Sigmoid colon (tissue), 4 donors: ENCODE measurements at regions not wholly inside any gene's neighbourhood (a gene's known extent, or its start where the extent isn't known, plus 50 kb on each side); places are given as distances from the start of the nearest gene placed in this dataset.
"Not testable (repeated sequence)": the region's sequence is repeated elsewhere in the genome, so short reads cannot be mapped to it uniquely, and the experiment has no call there.

ENCODE experiments used
- CTCF ChIP-seq, 4 experiments: fragments of 450-650 bp in 3 of 4; fragments of 200-600 bp in 1 of 4; IDR thresholded peaks; one replicate each; pipeline ENCODE4 v1.5.1; 2016 to 2019; ENCODE audit warnings: antibody characterized with exemption in 4 of 4, mild to moderate bottlenecking in 3 of 4, moderate library complexity in 2 of 4
- EP300 ChIP-seq, 4 donors: sonication (generic); formaldehyde crosslinking; IDR thresholded peaks; one replicate each; pipeline ENCODE4 v1.6.1; 2017; ENCODE audit warnings: antibody characterized with exemption in 4 of 4
- POLR2A ChIP-seq, 2 donors: fragments of 450-650 bp; IDR thresholded peaks; one replicate each; pipeline ENCODE4 v1.6.1; 2016; ENCODE audit warnings: antibody characterized with exemption in 2 of 2, mild to moderate bottlenecking in 2 of 2, moderate library complexity in 2 of 2

- not testable (repeated sequence) for TF ChIP-seq POLR2A, CTCF, EP300 (IDR thresholded peaks at IDR 0.05)
Measured at GRCh38 chr7:55673525-55673924, 101.2 kb upstream of the VOPP1 start.
